ENCODE measurements at regions not wholly inside any gene's neighbourhood (a gene's known extent, or its start where the extent isn't known, plus 50 kb on each side); places are given as distances from the start of the nearest gene placed in this dataset.
"Not testable (repeated sequence)": the region's sequence is repeated elsewhere in the genome, so short reads cannot be mapped to it uniquely, and the experiment has no call there.

DNA sequence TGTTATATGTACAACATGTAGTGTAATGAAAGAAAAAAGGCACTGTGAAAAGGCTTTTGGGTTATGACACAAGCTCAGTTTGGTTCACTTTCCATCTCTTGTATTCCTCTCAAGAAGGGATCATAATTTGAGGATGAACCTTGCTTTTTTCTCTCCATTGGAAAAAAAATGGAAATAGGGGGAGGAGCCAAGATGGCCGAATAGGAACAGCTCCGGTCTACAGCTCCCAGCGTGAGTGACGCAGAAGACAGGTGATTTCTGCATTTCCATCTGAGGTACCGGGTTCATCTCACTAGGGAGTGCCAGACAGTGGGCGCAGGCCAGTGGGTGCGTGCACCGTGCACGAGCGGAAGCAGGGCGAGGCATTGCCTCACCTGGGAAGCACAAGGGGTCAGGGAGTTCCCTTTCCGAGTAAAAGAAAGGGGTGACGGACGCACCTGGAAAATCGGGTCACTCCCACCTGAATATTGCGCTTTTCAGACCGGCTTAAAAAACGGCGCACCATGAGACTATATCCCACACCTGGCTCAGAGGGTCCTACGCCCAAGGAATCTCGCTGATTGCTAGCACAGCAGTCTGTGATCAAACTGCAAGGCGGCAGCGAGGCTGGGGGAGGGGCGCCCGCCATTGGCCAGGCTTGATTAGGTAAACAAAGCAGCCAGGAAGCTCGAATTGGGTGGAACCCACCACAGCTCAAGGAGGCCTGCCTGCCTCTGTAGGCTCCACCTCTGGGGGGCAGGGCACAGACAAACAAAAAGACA lies 49.9 kb upstream of the SETMAR start:
- not testable (repeated sequence) for H3K4me1 Mint-ChIP-seq; H3K27ac Mint-ChIP-seq; H3K9me3 Mint-ChIP-seq; H3K36me3 Mint-ChIP-seq (ENCODE audit: low read depth); H3K27me3 Mint-ChIP-seq; H3K4me3 Mint-ChIP-seq; ATAC-seq (replicated peaks)

Measured in activated T-helper 17 cell treated with anti-CD3 and anti-CD28 coated beads, Interleukin-2, amount 50 U/mL, for 72 hours (primary cell).